PC-9 (cell line): ENCODE measurements at regions not wholly inside any gene's neighbourhood (a gene's known extent, or its start where the extent isn't known, plus 50 kb on each side); places are given as distances from the start of the nearest gene placed in this dataset.

Experiments used
- EZH2 ChIP-seq: fragments of 200-600 bp; sonication (generic); IDR thresholded peaks from 2 replicates; pipeline ENCODE4 v1.8.0; 2017; ENCODE audit warnings: antibody characterized with exemption, low read depth
- TF ChIP-seq, protein P1 (sequence below): fragments of 200-600 bp; sonication (generic); conservative IDR thresholded peaks from 2 replicates; pipeline ENCODE4 v1.6.1; 2017; ENCODE audit warnings: mixed run types, antibody characterized with exemption, mild to moderate bottlenecking, moderate library complexity

DNA sequence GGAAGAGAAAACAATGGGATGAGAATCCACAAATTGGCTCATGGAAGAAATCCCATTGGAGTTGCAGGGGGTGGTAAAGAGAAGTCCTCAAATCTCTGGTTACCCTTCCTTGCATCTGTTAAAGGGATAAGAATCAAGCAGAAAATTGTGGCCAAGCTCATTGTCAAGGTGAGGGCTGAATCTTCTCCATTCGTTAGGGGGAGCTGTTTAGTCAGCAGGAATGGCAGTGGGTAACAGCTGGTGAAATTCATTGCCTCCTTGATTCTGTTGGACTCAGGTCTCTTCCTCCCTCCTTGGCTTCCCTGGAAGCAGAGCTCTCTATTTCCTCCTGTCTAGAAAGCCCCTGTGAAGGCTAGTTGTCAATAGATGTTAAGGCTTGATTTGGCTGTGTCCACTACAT lies 343.1 kb upstream of the SEMA6D start:
- TF ChIP-seq, protein P1, sequence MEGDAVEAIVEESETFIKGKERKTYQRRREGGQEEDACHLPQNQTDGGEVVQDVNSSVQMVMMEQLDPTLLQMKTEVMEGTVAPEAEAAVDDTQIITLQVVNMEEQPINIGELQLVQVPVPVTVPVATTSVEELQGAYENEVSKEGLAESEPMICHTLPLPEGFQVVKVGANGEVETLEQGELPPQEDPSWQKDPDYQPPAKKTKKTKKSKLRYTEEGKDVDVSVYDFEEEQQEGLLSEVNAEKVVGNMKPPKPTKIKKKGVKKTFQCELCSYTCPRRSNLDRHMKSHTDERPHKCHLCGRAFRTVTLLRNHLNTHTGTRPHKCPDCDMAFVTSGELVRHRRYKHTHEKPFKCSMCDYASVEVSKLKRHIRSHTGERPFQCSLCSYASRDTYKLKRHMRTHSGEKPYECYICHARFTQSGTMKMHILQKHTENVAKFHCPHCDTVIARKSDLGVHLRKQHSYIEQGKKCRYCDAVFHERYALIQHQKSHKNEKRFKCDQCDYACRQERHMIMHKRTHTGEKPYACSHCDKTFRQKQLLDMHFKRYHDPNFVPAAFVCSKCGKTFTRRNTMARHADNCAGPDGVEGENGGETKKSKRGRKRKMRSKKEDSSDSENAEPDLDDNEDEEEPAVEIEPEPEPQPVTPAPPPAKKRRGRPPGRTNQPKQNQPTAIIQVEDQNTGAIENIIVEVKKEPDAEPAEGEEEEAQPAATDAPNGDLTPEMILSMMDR = no peak
- TF ChIP-seq EZH2 = no peak
